Vagina (tissue), 2 donors: ENCODE measurements at regions not wholly inside any gene's neighbourhood (a gene's known extent, or its start where the extent isn't known, plus 50 kb on each side); places are given as distances from the start of the nearest gene placed in this dataset.
"Not testable (repeated sequence)": the region's sequence is repeated elsewhere in the genome, so short reads cannot be mapped to it uniquely, and the experiment has no call there.

Experiments
- DNase-seq, 2 donors: peaks; one replicate each; pipeline ENCODE4 v3.0.0-alpha.2; 2017; ENCODE audit errors: extremely low spot score in 2 of 2
- H3K27ac ChIP-seq: fragments of 200-600 bp; sonication (generic); one replicate; pipeline ENCODE4 v1.5.1; 2019
- H3K27me3 ChIP-seq: fragments of 200-600 bp; sonication (generic); one replicate; pipeline ENCODE4 v1.5.1; 2019
- H3K36me3 ChIP-seq, 2 donors: fragments of 200-600 bp; sonication (generic); one replicate each; pipeline ENCODE4 v1.5.1; 2017 to 2019
- H3K4me1 ChIP-seq: fragments of 200-600 bp; sonication (generic); one replicate; pipeline ENCODE4 v1.5.1; 2019
- H3K4me3 ChIP-seq, 2 donors: fragments of 200-600 bp; sonication (generic); 1 replicate in 1 of 2; 2 replicates in 1 of 2; pipeline ENCODE4 v1.5.1; 2016 to 2019
- H3K9me3 ChIP-seq: fragments of 200-600 bp; sonication (generic); one replicate; pipeline ENCODE4 v1.5.1; 2019
- POLR2A ChIP-seq, 2 donors: fragments of 450-650 bp; IDR thresholded peaks; one replicate each; pipeline ENCODE4 v1.6.1; 2017; ENCODE audit warnings: antibody characterized with exemption in 2 of 2, mild to moderate bottlenecking in 2 of 2, moderate library complexity in 2 of 2
- POLR2AphosphoS5 ChIP-seq, 2 donors: sonication (generic); formaldehyde crosslinking; IDR thresholded peaks; one replicate each; pipeline ENCODE4 v1.9.0; 2017; ENCODE audit warnings: antibody characterized with exemption in 2 of 2, mild to moderate bottlenecking in 2 of 2, low read depth in 1 of 2; ENCODE audit not compliant: insufficient read depth in 1 of 2
- intact Hi-C: fragments of 100-400 bp; cut with DNase I; formaldehyde crosslinking; loops from one replicate; pipeline ENCODE4 v1.15.1; 2023
- TF ChIP-seq, protein P1 (sequence below), 3 experiments: fragments of 450-650 bp in 2 of 3; fragments of 200-600 bp in 1 of 3; sonication (generic) in 1 of 3; IDR thresholded peaks; one replicate each; pipeline ENCODE4 v1.5.1; 2017 to 2019; ENCODE audit warnings: antibody characterized with exemption in 3 of 3, mild to moderate bottlenecking in 2 of 3, moderate library complexity in 2 of 3

DNA sequence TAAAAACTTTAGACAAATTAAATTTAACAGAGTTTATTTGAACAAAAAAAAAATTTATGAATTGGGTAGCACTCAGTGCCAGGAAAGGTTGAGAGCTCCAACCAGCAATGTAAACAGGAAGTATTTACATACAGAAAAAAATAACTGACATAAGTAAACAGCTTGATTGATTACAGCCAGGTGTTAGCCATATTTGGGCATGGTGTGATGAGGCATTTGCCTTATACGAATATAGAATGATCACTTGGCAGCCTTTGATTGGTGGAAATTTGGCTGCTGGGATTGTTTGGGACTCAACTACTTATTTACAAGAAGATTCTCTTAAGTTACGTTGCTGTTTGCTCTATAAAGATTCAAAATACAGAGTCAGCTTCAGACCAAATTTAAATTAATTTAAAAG is 172.0 kb downstream of the ADAM29 start:
- no peak for TF ChIP-seq POLR2A (IDR thresholded peaks at IDR 0.05)
- no peak for TF ChIP-seq POLR2AphosphoS5 (IDR thresholded peaks at IDR 0.05; ENCODE audit: insufficient read depth in 1 of 2, low read depth in 1 of 2)
- TF ChIP-seq, protein P1, sequence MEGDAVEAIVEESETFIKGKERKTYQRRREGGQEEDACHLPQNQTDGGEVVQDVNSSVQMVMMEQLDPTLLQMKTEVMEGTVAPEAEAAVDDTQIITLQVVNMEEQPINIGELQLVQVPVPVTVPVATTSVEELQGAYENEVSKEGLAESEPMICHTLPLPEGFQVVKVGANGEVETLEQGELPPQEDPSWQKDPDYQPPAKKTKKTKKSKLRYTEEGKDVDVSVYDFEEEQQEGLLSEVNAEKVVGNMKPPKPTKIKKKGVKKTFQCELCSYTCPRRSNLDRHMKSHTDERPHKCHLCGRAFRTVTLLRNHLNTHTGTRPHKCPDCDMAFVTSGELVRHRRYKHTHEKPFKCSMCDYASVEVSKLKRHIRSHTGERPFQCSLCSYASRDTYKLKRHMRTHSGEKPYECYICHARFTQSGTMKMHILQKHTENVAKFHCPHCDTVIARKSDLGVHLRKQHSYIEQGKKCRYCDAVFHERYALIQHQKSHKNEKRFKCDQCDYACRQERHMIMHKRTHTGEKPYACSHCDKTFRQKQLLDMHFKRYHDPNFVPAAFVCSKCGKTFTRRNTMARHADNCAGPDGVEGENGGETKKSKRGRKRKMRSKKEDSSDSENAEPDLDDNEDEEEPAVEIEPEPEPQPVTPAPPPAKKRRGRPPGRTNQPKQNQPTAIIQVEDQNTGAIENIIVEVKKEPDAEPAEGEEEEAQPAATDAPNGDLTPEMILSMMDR (IDR thresholded peaks at IDR 0.05) = no peak
- Histone ChIP-seq H3K4me1 (no peaks in the 10 kb centered on the region), H3K27me3 (no peaks in the 10 kb centered on the region), H3K27ac (no peak overlapping the region), H3K36me3 (no peaks in the 10 kb centered on the region), H3K9me3 (no peaks in the 10 kb centered on the region), H3K4me3 (no peak overlapping the region)
- intact Hi-C loops = no loop called here
- DNase-seq = no peak

DNA sequence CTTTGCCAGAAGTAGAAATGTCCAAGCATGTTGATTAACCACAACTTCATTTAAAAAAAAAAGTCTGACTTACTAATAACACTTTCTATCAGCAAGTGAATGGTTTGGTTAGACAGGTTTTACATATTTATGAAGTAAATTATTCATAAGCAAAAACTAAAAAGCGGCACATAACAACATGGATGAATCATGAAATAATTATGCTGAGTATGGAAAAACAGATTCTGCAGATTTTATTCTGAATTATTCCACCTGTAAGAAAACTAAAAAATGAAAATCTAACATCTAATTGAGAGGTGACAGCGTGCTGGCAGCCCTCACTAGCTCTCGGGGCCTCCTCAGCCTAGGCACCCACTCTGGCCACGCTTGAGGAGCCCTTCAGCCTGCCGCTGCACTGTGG is 173.5 kb downstream of the ADAM29 start:
- no peaks in the 10 kb centered on the region for H3K4me1 ChIP-seq
- DNase-seq = no peak
- no peak overlapping the region for H3K4me3 ChIP-seq
- no peaks in the 10 kb centered on the region for H3K36me3 ChIP-seq
- H3K27ac ChIP-seq = no peak overlapping the region
- no peak for TF ChIP-seq POLR2A (IDR thresholded peaks at IDR 0.05)
- no peak for TF ChIP-seq POLR2AphosphoS5 (IDR thresholded peaks at IDR 0.05; ENCODE audit: insufficient read depth in 1 of 2, low read depth in 1 of 2)
- TF ChIP-seq, protein P1 (IDR thresholded peaks at IDR 0.05) = no peak
- H3K9me3 ChIP-seq = no peaks in the 10 kb centered on the region
- no peaks in the 10 kb centered on the region for H3K27me3 ChIP-seq
- intact Hi-C loops = no loop called here

DNA sequence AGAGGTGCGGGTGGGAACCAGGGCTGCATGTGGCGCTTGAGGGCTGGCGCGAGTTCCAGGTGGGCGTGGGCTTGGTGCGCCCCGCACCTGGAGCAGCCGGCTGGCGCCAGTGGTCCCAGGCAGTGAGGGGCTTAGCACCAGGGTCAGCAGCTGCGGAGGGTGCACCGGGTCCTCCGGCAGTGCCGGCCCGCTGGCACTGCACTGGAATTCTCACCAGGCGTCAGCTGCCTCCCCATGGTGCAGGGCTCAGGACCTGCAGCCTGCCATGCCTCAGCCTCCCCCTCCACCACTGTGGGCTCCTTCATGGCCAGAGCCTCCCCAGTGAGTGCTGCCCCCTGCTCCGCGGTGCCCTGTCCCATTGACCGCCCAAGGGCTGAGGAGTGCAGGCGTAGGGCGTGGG is 174.0 kb downstream of the ADAM29 start:
- no peak for TF ChIP-seq POLR2AphosphoS5 (IDR thresholded peaks at IDR 0.05; ENCODE audit: insufficient read depth in 1 of 2, low read depth in 1 of 2)
- TF ChIP-seq, protein P1 (IDR thresholded peaks at IDR 0.05) = no peak
- no peak for TF ChIP-seq POLR2A (IDR thresholded peaks at IDR 0.05)
- Histone ChIP-seq H3K36me3 (no peaks in the 10 kb centered on the region), H3K27ac (no peak overlapping the region), H3K4me3 (no peak overlapping the region), H3K27me3 (no peaks in the 10 kb centered on the region), H3K4me1 (no peaks in the 10 kb centered on the region), H3K9me3 (no peaks in the 10 kb centered on the region)
- intact Hi-C loops = no loop called here
- DNase-seq = no peak

DNA sequence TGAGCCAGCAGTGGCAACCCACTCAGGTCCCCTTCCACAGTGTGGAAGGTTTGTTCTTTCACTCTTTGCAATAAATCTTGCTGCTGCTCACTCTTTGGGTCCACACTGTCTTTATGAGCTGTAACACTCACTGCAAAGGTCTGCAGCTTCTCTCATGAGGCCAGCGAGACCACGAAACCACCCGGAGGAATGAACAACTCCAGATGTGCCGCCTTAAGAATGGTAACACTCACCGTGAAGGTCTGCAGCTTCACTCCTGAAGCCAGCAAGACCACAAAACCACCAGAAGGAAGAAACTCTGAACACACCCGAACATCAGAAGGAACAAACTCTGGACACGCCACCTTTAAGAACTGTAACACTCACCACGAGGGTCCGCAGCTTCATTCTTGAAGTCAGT is 174.9 kb downstream of the ADAM29 start:
- intact Hi-C loops, H3K27ac ChIP-seq, DNase-seq, H3K4me3 ChIP-seq, H3K36me3 ChIP-seq, H3K4me1 ChIP-seq, H3K27me3 ChIP-seq, H3K9me3 ChIP-seq: not testable (repeated sequence)

DNA sequence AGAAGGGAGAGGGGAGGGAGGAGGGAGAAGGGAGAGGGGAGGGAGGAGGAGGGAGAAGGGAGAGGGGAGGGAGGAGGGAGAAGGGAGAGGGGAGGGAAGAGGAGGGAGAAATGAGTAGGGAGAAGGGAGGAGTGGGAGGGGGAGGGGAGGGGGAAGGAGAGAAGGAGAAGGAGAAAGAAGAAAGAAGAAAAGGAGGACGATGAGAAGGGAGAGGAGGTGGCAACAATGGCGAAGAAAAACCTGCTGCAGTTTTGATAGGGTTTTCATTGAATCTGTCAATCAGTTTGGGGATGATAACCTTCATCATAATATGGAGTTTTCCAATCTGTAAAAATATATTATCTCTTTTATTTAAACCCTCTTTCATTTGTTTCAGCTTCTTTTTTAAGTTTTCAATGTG is 185.2 kb downstream of the ADAM29 start:
- Histone ChIP-seq H3K36me3 (no peaks in the 10 kb centered on the region), H3K27ac (no peak overlapping the region), H3K4me3 (no peak overlapping the region), H3K27me3 (no peaks in the 10 kb centered on the region), H3K9me3 (no peaks in the 10 kb centered on the region), H3K4me1 (no peaks in the 10 kb centered on the region)
- intact Hi-C loops = no loop called here
- TF ChIP-seq POLR2A (IDR thresholded peaks at IDR 0.05) (no peak), POLR2AphosphoS5 (IDR thresholded peaks at IDR 0.05; ENCODE audit: insufficient read depth in 1 of 2, low read depth in 1 of 2) (no peak)
- TF ChIP-seq, protein P1 (IDR thresholded peaks at IDR 0.05) = no peak
- DNase-seq = no peak

DNA sequence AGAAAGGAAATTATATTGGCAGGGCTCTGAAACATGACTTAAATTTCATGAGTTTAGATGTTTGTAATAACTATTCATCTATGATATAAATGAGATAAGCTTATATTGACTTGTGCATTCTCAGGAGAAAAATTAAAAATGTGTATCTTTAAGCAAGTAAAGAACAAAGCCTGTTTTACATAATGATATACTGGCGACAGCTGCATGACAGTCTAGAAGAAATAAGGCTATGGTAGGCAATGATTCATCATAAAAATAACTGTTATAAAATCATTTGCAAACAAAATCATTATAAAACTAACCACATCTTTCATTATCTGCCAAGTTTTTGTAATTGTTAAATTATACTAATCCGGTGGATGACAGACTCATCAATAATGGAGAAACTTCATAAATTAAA is 188.1 kb downstream of the ADAM29 start:
- H3K27ac ChIP-seq = no peak overlapping the region
- intact Hi-C loops = no loop called here
- no peak overlapping the region for H3K4me3 ChIP-seq
- H3K4me1 ChIP-seq = no peaks in the 10 kb centered on the region
- no peaks in the 10 kb centered on the region for H3K36me3 ChIP-seq
- no peak for TF ChIP-seq POLR2A (IDR thresholded peaks at IDR 0.05)
- TF ChIP-seq POLR2AphosphoS5 (IDR thresholded peaks at IDR 0.05; ENCODE audit: insufficient read depth in 1 of 2, low read depth in 1 of 2) = no peak
- TF ChIP-seq, protein P1 (IDR thresholded peaks at IDR 0.05) = no peak
- H3K27me3 ChIP-seq = no peaks in the 10 kb centered on the region
- no peak for DNase-seq
- no peaks in the 10 kb centered on the region for H3K9me3 ChIP-seq
